ENCODE measurements at regions not wholly inside any gene's neighbourhood (a gene's known extent, or its start where the extent isn't known, plus 50 kb on each side); places are given as distances from the start of the nearest gene placed in this dataset.
"Not testable (repeated sequence)": the region's sequence is repeated elsewhere in the genome, so short reads cannot be mapped to it uniquely, and the experiment has no call there.

DNA sequence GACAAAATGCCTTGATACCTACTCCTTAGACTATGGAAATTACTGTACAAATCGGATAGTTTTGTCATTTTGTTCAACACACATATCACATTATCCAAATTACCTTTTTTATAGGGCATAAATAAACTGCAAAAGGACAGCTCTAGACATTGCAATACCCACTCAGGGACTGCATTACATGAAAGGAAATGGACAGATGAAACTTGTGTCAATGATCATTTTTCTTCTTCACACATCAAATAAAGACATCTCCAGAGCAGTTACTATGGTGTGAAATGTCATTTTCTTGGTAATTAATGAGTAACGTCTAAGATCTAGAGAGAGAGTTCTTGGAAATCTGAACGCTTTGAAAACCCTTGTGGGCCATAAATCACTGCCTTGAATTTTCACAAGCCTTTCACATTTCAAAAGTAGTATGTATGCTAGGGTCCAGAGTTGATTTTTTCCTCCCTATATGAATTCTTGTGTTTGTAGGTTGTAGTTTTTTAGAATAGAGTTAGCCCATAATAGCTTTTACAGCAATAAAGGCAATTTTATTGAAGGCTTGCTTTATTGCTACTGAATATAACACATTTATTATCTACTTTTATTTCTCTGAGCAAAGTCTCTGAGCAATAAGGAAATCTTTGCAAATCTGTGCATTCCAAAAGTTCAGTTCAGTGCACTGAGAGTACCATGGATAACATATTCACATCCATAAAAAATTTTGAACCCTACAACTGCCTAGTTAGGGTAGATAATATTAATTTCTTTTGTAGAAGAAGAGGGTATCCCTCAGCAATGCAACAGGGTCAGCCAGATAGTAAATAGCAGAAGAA is 358.0 kb upstream of the PCSK5 start:
- intact Hi-C loops (cut with micrococcal nuclease): no loop called here

DNA sequence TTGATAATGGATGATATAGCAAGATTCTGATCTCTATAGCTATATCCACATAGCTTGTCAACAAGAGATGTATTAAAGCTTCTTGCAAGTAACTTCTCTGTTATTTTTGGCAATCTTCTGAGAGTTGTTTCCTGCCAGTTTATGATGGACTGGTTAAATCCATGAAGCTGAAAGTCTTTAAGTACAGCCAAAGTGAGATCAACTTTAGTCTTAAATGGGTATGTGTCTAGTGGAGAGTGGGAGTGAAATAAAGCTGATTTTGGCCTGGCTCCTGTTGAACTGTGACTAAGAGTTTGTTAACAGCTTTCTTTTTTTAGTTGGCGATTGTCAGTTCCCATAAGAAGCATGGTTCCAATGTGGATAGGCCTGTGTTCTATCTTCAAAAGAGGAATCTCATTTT is 350.9 kb upstream of the PCSK5 start:
- intact Hi-C loops (cut with micrococcal nuclease): no loop called here

DNA sequence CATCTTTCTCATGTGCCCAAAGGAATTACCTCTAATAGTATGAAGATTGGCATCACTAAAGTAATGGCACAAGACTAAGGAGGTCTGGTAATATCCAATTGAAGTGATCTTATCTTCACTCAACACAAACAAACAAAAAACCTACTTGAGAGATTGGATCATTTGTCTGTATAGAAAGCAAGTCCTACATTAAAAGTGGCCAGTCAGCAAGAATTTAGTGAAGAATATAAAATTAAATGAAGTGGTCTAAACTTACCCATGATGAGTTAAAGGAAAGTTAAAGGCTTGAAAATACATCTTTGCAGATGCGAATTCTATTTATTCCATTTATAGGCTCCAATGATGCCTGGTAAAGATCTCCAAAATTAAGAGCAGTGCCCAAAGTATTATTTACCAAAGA is 350.3 kb upstream of the PCSK5 start:
- intact Hi-C loops (cut with micrococcal nuclease): no loop called here

DNA sequence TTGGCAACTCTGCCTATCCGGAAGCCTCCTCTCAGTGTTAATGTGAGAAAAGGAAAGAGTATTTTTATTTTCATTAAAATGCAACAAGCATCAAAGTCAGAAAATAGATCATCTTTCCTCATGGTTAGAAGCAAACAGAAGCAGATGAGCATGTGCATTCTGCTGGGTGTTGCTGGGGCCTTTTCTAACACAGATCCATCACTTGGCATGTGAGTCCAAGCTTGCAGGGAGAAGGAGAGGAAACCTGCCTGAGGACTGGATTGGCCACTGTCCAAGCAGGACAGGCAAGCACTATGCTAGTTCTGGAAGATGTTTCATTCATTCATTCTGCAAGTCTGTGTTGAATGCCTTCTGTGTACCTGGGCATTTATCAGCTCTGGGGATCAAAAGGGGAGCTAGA is 348.7 kb upstream of the PCSK5 start:
- intact Hi-C loops (cut with micrococcal nuclease): no loop called here

GRCh38 chr9:75544815-75545214 is 345.7 kb upstream of the PCSK5 start:
- intact Hi-C loops (cut with micrococcal nuclease): no loop called here

DNA sequence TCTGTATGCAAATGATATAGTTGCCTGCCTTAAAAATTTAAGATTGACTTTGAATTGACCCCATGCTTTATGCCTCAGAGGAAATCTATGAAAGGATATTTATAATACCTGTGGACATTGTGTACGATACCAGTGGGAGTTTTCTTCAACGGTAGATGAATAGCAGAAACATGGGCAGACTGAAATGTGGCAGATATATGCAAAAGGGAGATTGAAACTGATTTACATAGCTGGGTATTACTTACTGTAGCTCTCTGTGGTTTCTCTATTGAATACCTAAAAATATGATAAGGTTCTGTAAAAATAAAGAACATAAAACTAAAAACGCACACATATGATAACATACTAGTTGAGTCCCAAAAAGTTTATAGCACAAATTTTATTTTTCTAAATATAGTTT is 345.2 kb upstream of the PCSK5 start:
- intact Hi-C loops (cut with micrococcal nuclease): no loop called here

DNA sequence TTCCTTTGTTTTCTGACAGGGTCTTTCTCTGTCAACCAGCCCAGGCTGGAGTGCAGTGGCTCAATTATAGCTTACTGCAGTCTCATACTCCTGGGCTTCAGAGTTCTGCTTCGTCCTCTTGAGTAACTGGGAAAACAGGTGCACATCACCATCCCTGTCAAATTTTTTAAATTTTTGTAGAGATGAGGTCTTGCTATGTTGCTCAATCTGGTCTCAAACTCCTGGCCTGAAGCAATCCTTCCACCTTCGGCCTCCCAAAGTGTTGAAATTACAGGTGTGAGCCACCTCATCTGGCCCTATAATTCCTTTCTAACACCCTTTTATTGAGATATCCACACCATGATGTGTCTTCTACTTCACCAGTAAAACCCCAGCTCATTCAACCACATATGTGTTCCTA is 341.6 kb upstream of the PCSK5 start:
- intact Hi-C loops (cut with micrococcal nuclease): no loop called here

GRCh38 chr9:75551861-75552260 is 338.6 kb upstream of the PCSK5 start:
- intact Hi-C loops (cut with micrococcal nuclease): no loop called here

- intact Hi-C loops (cut with micrococcal nuclease): no loop called here
Observed at GRCh38 chr9:75552941-75553340, 337.5 kb upstream of the PCSK5 start.

GRCh38 chr9:75566813-75567212 is 323.7 kb upstream of the PCSK5 start:
- intact Hi-C loops (cut with micrococcal nuclease): not testable (repeated sequence)

- intact Hi-C loops (cut with micrococcal nuclease): no loop called here
Observed at GRCh38 chr9:75570538-75570937, 319.9 kb upstream of the PCSK5 start.

DNA sequence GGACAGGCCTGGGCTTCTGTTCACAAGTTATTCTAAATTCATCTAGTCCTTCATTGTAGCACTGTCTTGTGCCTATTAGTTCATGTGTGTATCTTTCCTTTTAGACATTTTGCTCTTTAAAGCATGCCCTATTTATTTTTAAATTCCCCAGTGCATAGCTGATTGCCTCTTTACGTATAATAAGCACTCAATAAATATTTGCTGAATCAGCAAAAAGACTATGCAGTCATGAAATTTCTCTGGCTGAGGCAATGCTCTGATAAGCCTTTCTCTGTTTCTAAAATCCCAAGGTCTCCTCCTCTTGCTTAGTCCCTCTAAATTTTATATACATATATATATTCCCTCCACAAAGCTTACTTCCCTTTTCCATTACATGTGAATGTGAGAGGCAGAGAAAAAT is 315.9 kb upstream of the PCSK5 start:
- intact Hi-C loops (cut with micrococcal nuclease): no loop called here

GRCh38 chr9:75582870-75583269 is 307.6 kb upstream of the PCSK5 start:
- intact Hi-C loops (cut with micrococcal nuclease): no loop called here

- intact Hi-C loops (cut with micrococcal nuclease): no loop called here
Observed at GRCh38 chr9:75588808-75589207, 301.7 kb upstream of the PCSK5 start.

GRCh38 chr9:75589497-75589896 is 301.0 kb upstream of the PCSK5 start:
- intact Hi-C loops (cut with micrococcal nuclease): no loop called here

- intact Hi-C loops (cut with micrococcal nuclease): no loop called here
Observed at GRCh38 chr9:75591972-75592371, 298.5 kb upstream of the PCSK5 start.

GRCh38 chr9:75592586-75592985 is 297.9 kb upstream of the PCSK5 start:
- intact Hi-C loops (cut with micrococcal nuclease): no loop called here

- intact Hi-C loops (cut with micrococcal nuclease): no loop called here
Observed at GRCh38 chr9:75593920-75594319, 296.6 kb upstream of the PCSK5 start.

DNA sequence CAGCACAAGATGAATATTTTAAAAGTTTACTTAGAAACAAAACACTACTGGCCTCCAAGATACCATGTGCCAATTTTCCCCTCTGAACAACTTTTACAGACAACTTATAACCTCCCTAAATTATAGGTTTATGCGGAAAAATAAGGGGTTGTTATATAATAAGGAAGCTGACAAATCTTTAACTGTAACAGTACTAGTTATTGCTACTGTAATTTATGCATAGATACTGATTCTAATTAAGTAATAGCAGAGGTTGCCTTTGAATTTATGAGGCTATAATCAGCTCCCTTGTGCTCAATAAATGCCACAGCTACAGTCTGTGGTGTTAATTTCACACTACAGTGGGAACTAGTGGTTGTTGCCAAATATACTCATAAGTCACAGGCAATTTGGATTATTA is 291.3 kb upstream of the PCSK5 start:
- intact Hi-C loops (cut with micrococcal nuclease): no loop called here

- intact Hi-C loops (cut with micrococcal nuclease): no loop called here
Observed at GRCh38 chr9:75601280-75601679, 289.2 kb upstream of the PCSK5 start.

GRCh38 chr9:75602060-75602459 is 288.4 kb upstream of the PCSK5 start:
- intact Hi-C loops (cut with micrococcal nuclease): no loop called here

- intact Hi-C loops (cut with micrococcal nuclease): no loop called here
Observed at GRCh38 chr9:75604661-75605060, 285.8 kb upstream of the PCSK5 start.

GRCh38 chr9:75607521-75607920 is 283.0 kb upstream of the PCSK5 start:
- intact Hi-C loops (cut with micrococcal nuclease): no loop called here

DNA sequence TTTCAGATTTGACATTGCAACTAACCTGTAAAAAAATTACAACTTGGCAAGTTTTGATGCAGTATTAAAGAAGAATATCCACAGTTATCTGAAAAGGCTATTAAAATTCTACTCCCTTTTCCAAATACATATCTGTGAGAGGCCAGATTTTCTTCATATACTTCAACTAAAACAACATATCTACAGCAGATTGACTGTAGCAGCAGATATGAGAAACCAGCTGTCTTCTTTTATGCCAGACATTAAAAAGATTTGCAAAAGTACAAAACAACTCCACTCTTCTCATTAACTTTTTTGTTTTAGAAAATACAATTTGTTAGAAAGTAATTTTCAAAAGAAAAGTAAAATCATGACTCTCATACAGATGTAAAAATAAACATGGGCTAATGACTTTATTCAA is 281.1 kb upstream of the PCSK5 start:
- intact Hi-C loops (cut with micrococcal nuclease): no loop called here
